NCI-H2107 (cell line): ENCODE measurements at regions not wholly inside any gene's neighbourhood (a gene's known extent, or its start where the extent isn't known, plus 50 kb on each side); places are given as distances from the start of the nearest gene placed in this dataset.
A peak's percentile ranks its signal among the peaks of the same experiment; 100 is the strongest.

Experiments used
- DNase-seq: peaks from one replicate; lab custom pipeline; 2025; lab: John Stamatoyannopoulos, UW

DNA sequence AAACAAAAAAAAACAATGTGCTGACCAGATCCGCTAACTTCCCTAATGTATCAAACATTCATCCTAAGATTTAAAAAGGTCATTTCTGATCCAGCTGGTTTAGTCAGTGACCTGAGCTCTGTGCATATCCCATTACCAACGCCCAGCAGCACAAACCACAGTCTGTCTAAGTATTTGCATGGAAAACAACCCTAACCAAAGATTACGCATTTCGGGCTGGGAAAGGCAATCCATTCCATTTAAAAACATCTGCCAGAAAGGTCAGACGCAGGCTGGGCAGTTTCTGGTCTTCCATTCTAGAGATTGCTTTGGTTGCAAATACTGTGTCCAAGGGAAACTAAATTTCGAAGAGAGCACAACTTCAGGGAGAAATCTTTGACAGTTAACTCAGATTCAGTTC lies 234.9 kb downstream of the FLRT2 start:
- DNase-seq: no peak

GRCh38 chr14:85762526-85762925 lies 232.6 kb downstream of the FLRT2 start:
- peak; percentile 44 for DNase-seq

DNA sequence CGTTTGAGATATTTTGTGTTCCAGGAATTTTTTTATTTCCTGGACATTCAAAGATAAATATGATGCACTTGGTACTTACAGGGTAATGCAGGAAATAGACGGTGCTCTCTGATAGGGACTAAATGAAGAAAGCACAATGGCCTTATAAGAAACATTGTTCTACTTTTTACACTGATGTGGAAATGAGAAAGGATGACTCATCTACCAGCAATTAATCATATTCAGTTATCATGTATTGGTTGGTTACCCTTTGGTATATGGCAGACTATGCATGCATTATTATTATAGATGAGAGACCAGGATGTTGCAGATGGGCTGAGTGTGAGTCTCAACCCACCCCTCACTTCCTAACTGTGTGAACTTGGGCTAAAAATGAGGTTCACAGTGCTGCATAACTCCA lies 222.2 kb downstream of the FLRT2 start:
- no peak for DNase-seq

- no peak for DNase-seq
Measured at GRCh38 chr14:85744573-85744972, 214.6 kb downstream of the FLRT2 start.

GRCh38 chr14:85732031-85732430 lies 202.1 kb downstream of the FLRT2 start:
- DNase-seq: no peak

GRCh38 chr14:85731186-85731585 lies 201.2 kb downstream of the FLRT2 start:
- DNase-seq: no peak

- DNase-seq: no peak
Measured at GRCh38 chr14:85728476-85729065, 198.6 kb downstream of the FLRT2 start.

DNA sequence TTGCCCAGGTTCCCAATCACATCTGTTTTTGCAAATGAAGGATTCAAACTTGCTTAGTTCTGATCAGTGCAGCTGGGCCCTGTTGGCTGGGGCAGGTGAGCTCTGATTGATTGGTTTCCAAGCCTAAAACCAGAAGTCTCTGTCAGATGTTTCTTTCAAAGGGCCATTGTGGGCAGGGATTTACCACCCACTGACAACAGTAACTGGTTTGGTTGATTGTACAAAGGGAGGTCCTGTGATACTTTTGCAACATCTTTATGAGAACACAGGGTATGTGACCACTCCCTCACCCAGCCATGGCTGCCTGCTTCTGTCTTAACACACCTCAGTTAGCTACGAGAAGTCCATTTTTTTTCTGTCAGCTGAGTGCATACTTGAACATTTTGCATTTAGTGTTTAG lies 184.1 kb downstream of the FLRT2 start:
- no peak for DNase-seq

DNA sequence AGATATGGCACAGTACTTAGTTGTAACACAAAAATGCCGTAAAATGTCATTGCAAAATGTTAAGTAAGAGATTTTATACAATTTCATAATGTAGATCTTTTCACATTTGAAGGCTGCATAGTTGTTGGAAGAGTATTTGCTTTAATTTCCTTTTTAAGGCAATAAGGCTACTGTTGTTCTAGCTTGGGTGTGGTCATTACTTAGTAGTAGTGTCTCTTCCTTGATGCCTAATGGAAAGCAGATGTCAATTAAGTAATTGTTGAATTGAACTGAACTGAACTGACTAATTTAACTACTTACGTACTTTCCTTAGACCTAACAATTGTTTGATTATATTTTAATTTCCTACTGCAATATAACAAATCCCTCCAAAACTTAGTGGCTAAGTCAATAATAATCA lies 181.7 kb downstream of the FLRT2 start:
- no peak for DNase-seq
